ENCODE measurements at regions not wholly inside any gene's neighbourhood (a gene's known extent, or its start where the extent isn't known, plus 50 kb on each side); places are given as distances from the start of the nearest gene placed in this dataset.
"Not testable (repeated sequence)": the region's sequence is repeated elsewhere in the genome, so short reads cannot be mapped to it uniquely, and the experiment has no call there.

DNA sequence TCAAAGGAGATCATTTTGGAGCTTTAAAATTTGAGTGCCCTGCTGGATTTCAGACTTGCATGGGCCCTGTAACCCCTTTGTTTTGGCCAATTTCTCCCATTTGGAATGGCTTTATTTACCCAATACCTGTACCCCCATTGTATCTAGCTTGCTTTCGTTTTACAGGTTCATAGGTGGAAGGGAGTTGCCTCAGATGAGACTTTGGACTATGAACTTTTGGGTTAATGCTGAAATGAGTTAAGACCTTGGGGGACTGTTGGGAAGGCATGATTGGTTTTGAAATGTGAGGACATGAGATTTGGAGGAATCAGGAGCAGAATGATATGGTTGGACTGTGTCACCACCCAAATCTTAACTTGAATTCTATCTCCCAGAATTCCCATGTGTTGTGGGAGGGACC is 250.6 kb downstream of the MFSD1 start:
- TF ChIP-seq, protein P1, sequence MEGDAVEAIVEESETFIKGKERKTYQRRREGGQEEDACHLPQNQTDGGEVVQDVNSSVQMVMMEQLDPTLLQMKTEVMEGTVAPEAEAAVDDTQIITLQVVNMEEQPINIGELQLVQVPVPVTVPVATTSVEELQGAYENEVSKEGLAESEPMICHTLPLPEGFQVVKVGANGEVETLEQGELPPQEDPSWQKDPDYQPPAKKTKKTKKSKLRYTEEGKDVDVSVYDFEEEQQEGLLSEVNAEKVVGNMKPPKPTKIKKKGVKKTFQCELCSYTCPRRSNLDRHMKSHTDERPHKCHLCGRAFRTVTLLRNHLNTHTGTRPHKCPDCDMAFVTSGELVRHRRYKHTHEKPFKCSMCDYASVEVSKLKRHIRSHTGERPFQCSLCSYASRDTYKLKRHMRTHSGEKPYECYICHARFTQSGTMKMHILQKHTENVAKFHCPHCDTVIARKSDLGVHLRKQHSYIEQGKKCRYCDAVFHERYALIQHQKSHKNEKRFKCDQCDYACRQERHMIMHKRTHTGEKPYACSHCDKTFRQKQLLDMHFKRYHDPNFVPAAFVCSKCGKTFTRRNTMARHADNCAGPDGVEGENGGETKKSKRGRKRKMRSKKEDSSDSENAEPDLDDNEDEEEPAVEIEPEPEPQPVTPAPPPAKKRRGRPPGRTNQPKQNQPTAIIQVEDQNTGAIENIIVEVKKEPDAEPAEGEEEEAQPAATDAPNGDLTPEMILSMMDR (optimal IDR thresholded peaks at IDR 0.05 in 1 of 3, IDR thresholded peaks at IDR 0.05 in 1 of 3, conservative IDR thresholded peaks at IDR 0.05 in 1 of 3; ENCODE audit: extremely low read depth in 1 of 3, insufficient read depth in 2 of 3, low read length in 3 of 3) = not testable (repeated sequence)
- not testable (repeated sequence) for TF ChIP-seq EZH2 (IDR thresholded peaks at IDR 0.05; ENCODE audit: low read length)
